Pulmonary artery endothelial cell (primary cell): ENCODE measurements at regions not wholly inside any gene's neighbourhood (a gene's known extent, or its start where the extent isn't known, plus 50 kb on each side); places are given as distances from the start of the nearest gene placed in this dataset.

Source experiments
- DNase-seq: peaks from one replicate; pipeline ENCODE4 v3.0.0-alpha.2; 2011; ENCODE audit warnings: low read depth, low spot score

- no peak for DNase-seq
These were observed 415.7 kb downstream of the ZNF608 start for GRCh38 chr5:124330595-124331220.

- no peak for DNase-seq
These were observed 418.2 kb downstream of the ZNF608 start for GRCh38 chr5:124328201-124328600.

GRCh38 chr5:124318661-124319060 lies 427.8 kb downstream of the ZNF608 start:
- DNase-seq: no peak

GRCh38 chr5:124317451-124317850 lies 429.0 kb downstream of the ZNF608 start:
- DNase-seq: no peak

- DNase-seq: no peak
These were observed 430.6 kb downstream of the ZNF608 start for GRCh38 chr5:124315741-124316415.

GRCh38 chr5:124310453-124310852 lies 436.0 kb downstream of the ZNF608 start:
- no peak for DNase-seq

- DNase-seq: no peak
These were observed 437.0 kb downstream of the ZNF608 start for GRCh38 chr5:124309241-124309980.

- DNase-seq: no peak
These were observed 443.1 kb downstream of the ZNF608 start for GRCh38 chr5:124303366-124303765.

- no peak for DNase-seq
These were observed 443.9 kb downstream of the ZNF608 start for GRCh38 chr5:124302533-124302932.

GRCh38 chr5:124301850-124302249 lies 444.6 kb downstream of the ZNF608 start:
- DNase-seq: no peak

- DNase-seq: no peak
These were observed 445.4 kb downstream of the ZNF608 start for GRCh38 chr5:124300815-124301621.

- DNase-seq: no peak
These were observed 448.6 kb downstream of the ZNF608 start for GRCh38 chr5:124297826-124298225.

GRCh38 chr5:124292322-124292855 lies 454.1 kb downstream of the ZNF608 start:
- DNase-seq: no peak

GRCh38 chr5:124289641-124290311 lies 456.7 kb downstream of the ZNF608 start:
- DNase-seq: no peak

- no peak for DNase-seq
These were observed 457.3 kb downstream of the ZNF608 start for GRCh38 chr5:124289130-124289529.

- DNase-seq: no peak
These were observed 458.6 kb downstream of the ZNF608 start for GRCh38 chr5:124287813-124288212.

GRCh38 chr5:124285733-124286132 lies 460.7 kb downstream of the ZNF608 start:
- no peak for DNase-seq

- no peak for DNase-seq
These were observed 461.4 kb downstream of the ZNF608 start for GRCh38 chr5:124285071-124285470.

GRCh38 chr5:124283031-124283430 lies 463.4 kb downstream of the ZNF608 start:
- DNase-seq: no peak

- no peak for DNase-seq
These were observed 466.4 kb downstream of the ZNF608 start for GRCh38 chr5:124280079-124280478.
